ENCODE measurements at regions not wholly inside any gene's neighbourhood (a gene's known extent, or its start where the extent isn't known, plus 50 kb on each side); places are given as distances from the start of the nearest gene placed in this dataset.

GRCh38 chr6:149169761-149170511 lies 147.6 kb upstream of the TAB2 start:
- no peak for TF ChIP-seq POLR2A (IDR thresholded peaks at IDR 0.05)
- no peak for TF ChIP-seq CTCF (IDR thresholded peaks at IDR 0.05)
